Testis (tissue), 2 donors: ENCODE measurements at regions not wholly inside any gene's neighbourhood (a gene's known extent, or its start where the extent isn't known, plus 50 kb on each side); places are given as distances from the start of the nearest gene placed in this dataset.

Source experiments
- CTCF ChIP-seq, 3 experiments: fragments of 450-650 bp in 2 of 3; fragments of 200-600 bp in 1 of 3; sonication (generic) in 1 of 3; IDR thresholded peaks; one replicate each; pipeline ENCODE4 v1.5.1; 2016 to 2019; ENCODE audit warnings: antibody characterized with exemption in 3 of 3, mild to moderate bottlenecking in 2 of 3, moderate library complexity in 1 of 3
- POLR2A ChIP-seq: fragments of 450-650 bp; IDR thresholded peaks from one replicate; pipeline ENCODE4 v1.6.1; 2017; ENCODE audit warnings: antibody characterized with exemption, mild to moderate bottlenecking, moderate library complexity

DNA sequence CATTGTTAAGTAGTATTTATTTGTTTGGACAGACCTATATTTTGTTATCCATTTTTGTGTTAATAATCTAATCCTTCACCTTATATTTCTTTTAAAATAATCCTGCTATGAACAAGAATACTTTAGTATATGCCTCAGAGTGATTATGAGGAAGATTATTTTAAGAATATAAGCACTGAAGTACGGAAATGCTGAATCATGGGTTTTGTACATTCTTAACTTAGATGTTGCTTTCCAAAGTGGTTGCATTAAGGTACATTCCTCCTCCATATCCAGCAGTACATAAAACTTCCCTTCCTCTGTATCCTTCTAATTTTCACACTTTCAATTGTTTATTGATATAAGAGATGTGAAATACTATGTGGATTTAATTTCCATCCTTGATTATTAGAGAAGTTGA lies 491.4 kb upstream of the GRID2 start:
- TF ChIP-seq CTCF (IDR thresholded peaks at IDR 0.05) (no peak), POLR2A (no peak)
